DND-41 (cell line): ENCODE measurements at regions not wholly inside any gene's neighbourhood (a gene's known extent, or its start where the extent isn't known, plus 50 kb on each side); places are given as distances from the start of the nearest gene placed in this dataset.

Experiments used
- CTCF ChIP-seq: IDR thresholded peaks from 2 replicates; pipeline ENCODE4 v1.5.1; 2012; ENCODE audit warnings: borderline replicate concordance, low read length, moderate library complexity, mild to moderate bottlenecking; ENCODE audit not compliant: poor library complexity, severe bottlenecking; ENCODE audit errors: extremely low read depth
- EZH2 ChIP-seq: IDR thresholded peaks from 3 replicates; pipeline ENCODE4 v1.6.1; 2012; ENCODE audit warnings: borderline replicate concordance, low read depth, mild to moderate bottlenecking, moderate library complexity, low read length, inconsistent platforms; ENCODE audit not compliant: severe bottlenecking

- TF ChIP-seq CTCF (no peak), EZH2 (no peak)
Observed at GRCh38 chr6:113445201-113445600, 411.9 kb upstream of the MARCKS start.
